SK-N-SH (cell line): ENCODE measurements at regions not wholly inside any gene's neighbourhood (a gene's known extent, or its start where the extent isn't known, plus 50 kb on each side); places are given as distances from the start of the nearest gene placed in this dataset.

Source experiments
- CTCF ChIA-PET: fragments of 300-600, 350-600 bp; formaldehyde crosslinking; extraction: SDS; loops from one replicate; lab custom pipeline; 2021; lab: Yijun Ruan, JAX
- POLR2A ChIA-PET: fragments of 350-600 bp; sonication (Branson Sonifier 250); formaldehyde crosslinking; extraction: SDS; loops from one replicate; lab custom pipeline; 2020; ENCODE audit warnings: antibody characterized with exemption, inconsistent platforms; lab: Yijun Ruan, JAX
- DNase-seq: peaks from one replicate; pipeline ENCODE4 v3.0.0; 2012
- H2AFZ ChIP-seq: fragments of 200-600 bp; sonication (generic); 2 replicates; pipeline ENCODE4 v1.8.1; 2016; ENCODE audit warnings: antibody characterized with exemption, mild to moderate bottlenecking, low read depth
- H3F3A ChIP-seq: fragments of 200-600 bp; sonication (generic); replicated peaks from 2 replicates; pipeline ENCODE3; 2016; ENCODE audit warnings: antibody characterized with exemption, mild to moderate bottlenecking; ENCODE audit not compliant: insufficient read depth
- H3K27ac ChIP-seq, 2 experiments: fragments of 200-500 bp in 1 of 2; fragments of 200-600 bp in 1 of 2; sonication (Bioruptor generic) in 1 of 2; sonication (generic), shearing (Covaris generic) in 1 of 2; 2 replicates each; pipeline versions ENCODE4 v1.5.1 to v1.6.1; 2014 to 2016; ENCODE audit warnings: low read depth in 2 of 2, inconsistent platforms in 1 of 2, low read length in 1 of 2, mild to moderate bottlenecking in 1 of 2, mixed read lengths in 1 of 2
- H3K27me3 ChIP-seq: fragments of 200-600 bp; sonication (generic), shearing (Covaris generic); 2 replicates; pipeline ENCODE4 v1.6.1; 2016; ENCODE audit warnings: mixed run types; ENCODE audit not compliant: insufficient read depth
- H3K36me3 ChIP-seq, 2 experiments: fragments of 200-500 bp in 1 of 2; fragments of 200-600 bp in 1 of 2; sonication (Bioruptor generic) in 1 of 2; sonication (generic) in 1 of 2; replicated peaks in 1 of 2; 2 replicates each; pipeline versions ENCODE3 to v1.5.1; 2014 to 2016; ENCODE audit warnings: low read length in 1 of 2, mild to moderate bottlenecking in 1 of 2; ENCODE audit not compliant: insufficient read depth in 2 of 2, control insufficient read depth in 1 of 2
- H3K4me1 ChIP-seq, 2 experiments: fragments of 200-500 bp in 1 of 2; fragments of 200-600 bp in 1 of 2; sonication (Bioruptor generic) in 1 of 2; sonication (generic), shearing (Covaris generic) in 1 of 2; 2 replicates each; pipeline versions ENCODE4 v1.5.1 to v1.6.1; 2014 to 2016; ENCODE audit warnings: low read depth in 1 of 2, low read length in 1 of 2, mixed run types in 1 of 2; ENCODE audit not compliant: insufficient read depth in 2 of 2, control insufficient read depth in 1 of 2
- H3K4me2 ChIP-seq: fragments of 200-600 bp; sonication (generic), shearing (Covaris generic); 2 replicates; pipeline ENCODE4 v1.6.1; 2017; ENCODE audit warnings: mixed run types
- H3K4me3 ChIP-seq, 2 experiments: fragments of 200-500 bp in 1 of 2; fragments of 200-600 bp in 1 of 2; sonication (Bioruptor generic) in 1 of 2; sonication (generic), shearing (Covaris generic) in 1 of 2; 2 replicates each; pipeline versions ENCODE4 v1.5.1 to v1.8.1; 2014 to 2016; ENCODE audit warnings: low read depth in 2 of 2, inconsistent platforms in 1 of 2, low read length in 1 of 2, mild to moderate bottlenecking in 1 of 2, mixed read lengths in 1 of 2, moderate library complexity in 1 of 2
- H3K79me2 ChIP-seq: fragments of 200-600 bp; sonication (generic); 2 replicates; pipeline ENCODE4 v1.8.1; 2017; ENCODE audit warnings: mild to moderate bottlenecking; ENCODE audit not compliant: insufficient read depth
- H3K9ac ChIP-seq: fragments of 200-600 bp; sonication (generic); 2 replicates; pipeline ENCODE4 v1.6.1; 2017; ENCODE audit warnings: mixed run types
- H3K9me2 ChIP-seq: fragments of 200-600 bp; sonication (generic); 2 replicates; pipeline ENCODE4 v1.6.1; 2017; ENCODE audit warnings: mixed run types
- H3K9me3 ChIP-seq: fragments of 200-600 bp; sonication (generic); 2 replicates; pipeline ENCODE4 v1.6.1; 2017; ENCODE audit warnings: mixed run types, mild to moderate bottlenecking, moderate library complexity
- H4K20me1 ChIP-seq: fragments of 200-600 bp; sonication (generic); 2 replicates; pipeline ENCODE4 v1.6.1; 2017; ENCODE audit warnings: mild to moderate bottlenecking, mixed run types; ENCODE audit not compliant: insufficient read depth
- ELF1 ChIP-seq: IDR thresholded peaks from 2 replicates; pipeline ENCODE4 v1.4.0; 2012
- EZH2phosphoT487 ChIP-seq: fragments of 200-600 bp; sonication (generic); IDR thresholded peaks from 2 replicates; pipeline ENCODE4 v1.6.1; 2017; ENCODE audit warnings: low read depth, mixed run types, mild to moderate bottlenecking, antibody characterized with exemption, moderate library complexity, borderline replicate concordance
- FOSL2 ChIP-seq: IDR thresholded peaks from 2 replicates; pipeline ENCODE4 v1.4.0; 2012; ENCODE audit warnings: low read depth, mild to moderate bottlenecking, moderate library complexity, borderline replicate concordance
- FOXJ3 ChIP-seq: sonication (generic); formaldehyde crosslinking; IDR thresholded peaks from 2 replicates; pipeline ENCODE4 v1.5.1; 2020; ENCODE audit warnings: mild to moderate bottlenecking, missing genetic modification reagents
- FOXM1 ChIP-seq: IDR thresholded peaks from 2 replicates; pipeline ENCODE4 v1.4.0; 2012; ENCODE audit warnings: low read depth, mild to moderate bottlenecking
- GATA2 ChIP-seq: sonication (generic); formaldehyde crosslinking; IDR thresholded peaks from 2 replicates; pipeline ENCODE4 v1.5.0; 2020; ENCODE audit warnings: mild to moderate bottlenecking, missing genetic modification reagents
- MEF2A ChIP-seq: IDR thresholded peaks from 2 replicates; pipeline ENCODE4 v1.4.0; 2012; ENCODE audit warnings: low read depth, borderline replicate concordance
- MXI1 ChIP-seq: IDR thresholded peaks from 2 replicates; pipeline ENCODE4 v1.6.1; 2012; ENCODE audit warnings: mild to moderate bottlenecking, low read depth, low read length, improper control_type of control experiment
- POLR2AphosphoS5 ChIP-seq: IDR thresholded peaks from 2 replicates; pipeline ENCODE4 v1.6.1; 2012; ENCODE audit warnings: low read depth, low read length
- RAD21 ChIP-seq: IDR thresholded peaks from 2 replicates; pipeline ENCODE4 v1.6.1; 2012; ENCODE audit warnings: mild to moderate bottlenecking, low read length
- RCOR1 ChIP-seq: fragments of 150-350 bp; IDR thresholded peaks from 2 replicates; pipeline ENCODE4 v1.6.1; 2017; ENCODE audit warnings: antibody characterized with exemption, low read length
- RFX5 ChIP-seq: IDR thresholded peaks from 2 replicates; pipeline ENCODE4 v1.6.1; 2012; ENCODE audit warnings: mild to moderate bottlenecking, improper control_type of control experiment, low read length
- TAF1 ChIP-seq: IDR thresholded peaks from 2 replicates; pipeline ENCODE4 v1.6.1; 2012; ENCODE audit warnings: low read depth, mild to moderate bottlenecking, low read length, moderate library complexity, borderline replicate concordance
- TEAD4 ChIP-seq: IDR thresholded peaks from 2 replicates; pipeline ENCODE4 v1.4.0; 2012; ENCODE audit warnings: mild to moderate bottlenecking, borderline replicate concordance; ENCODE audit not compliant: insufficient read depth
- YY1 ChIP-seq: IDR thresholded peaks from 2 replicates; pipeline ENCODE4 v1.4.0; 2012; ENCODE audit warnings: low read depth, mild to moderate bottlenecking
- WGBS: methylation state at CpG from one replicate; pipeline ENCODE4 v1.1.6; 2017; ENCODE audit warnings: low lambda C conversion rate; 5-methylcytosine and 5-hydroxymethylcytosine counted together
- TF ChIP-seq, protein P1 (sequence below): IDR thresholded peaks from 2 replicates; pipeline ENCODE4 v1.4.0; 2012; ENCODE audit warnings: low read depth, borderline replicate concordance
- TF ChIP-seq, protein P2 (sequence below): IDR thresholded peaks from 2 replicates; pipeline ENCODE4 v1.6.1; 2012; ENCODE audit warnings: mild to moderate bottlenecking, low read depth, low read length, moderate library complexity
- TF ChIP-seq, protein P3 (sequence below): fragments of 200-600 bp; sonication (generic); IDR thresholded peaks from 2 replicates; pipeline ENCODE4 v1.6.1; 2017; ENCODE audit warnings: antibody characterized with exemption, mild to moderate bottlenecking, moderate library complexity
- TF ChIP-seq, protein P4 (sequence below): IDR thresholded peaks from 2 replicates; pipeline ENCODE4; 2012

DNA sequence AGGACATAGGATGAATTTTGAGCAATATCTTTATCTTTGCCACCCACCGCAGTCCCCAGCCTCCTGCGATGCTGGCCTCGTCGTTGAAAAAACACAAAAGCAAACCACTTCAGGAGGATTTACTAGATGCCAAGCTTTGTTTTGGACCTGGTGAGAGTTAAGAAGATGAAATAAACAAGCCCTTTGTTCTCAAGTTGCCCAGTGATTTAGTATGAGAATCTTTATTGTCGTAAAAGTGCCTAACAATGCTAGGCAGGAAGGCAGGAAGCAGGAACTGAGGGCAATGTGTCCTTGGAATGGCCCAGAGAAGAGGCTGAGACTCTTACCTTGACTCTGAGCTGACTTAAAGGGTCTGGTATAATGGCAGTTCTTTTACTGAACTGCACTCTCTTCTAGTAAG is 116.0 kb downstream of the TRMT11 start (continued):
- TF ChIP-seq, protein P1, sequence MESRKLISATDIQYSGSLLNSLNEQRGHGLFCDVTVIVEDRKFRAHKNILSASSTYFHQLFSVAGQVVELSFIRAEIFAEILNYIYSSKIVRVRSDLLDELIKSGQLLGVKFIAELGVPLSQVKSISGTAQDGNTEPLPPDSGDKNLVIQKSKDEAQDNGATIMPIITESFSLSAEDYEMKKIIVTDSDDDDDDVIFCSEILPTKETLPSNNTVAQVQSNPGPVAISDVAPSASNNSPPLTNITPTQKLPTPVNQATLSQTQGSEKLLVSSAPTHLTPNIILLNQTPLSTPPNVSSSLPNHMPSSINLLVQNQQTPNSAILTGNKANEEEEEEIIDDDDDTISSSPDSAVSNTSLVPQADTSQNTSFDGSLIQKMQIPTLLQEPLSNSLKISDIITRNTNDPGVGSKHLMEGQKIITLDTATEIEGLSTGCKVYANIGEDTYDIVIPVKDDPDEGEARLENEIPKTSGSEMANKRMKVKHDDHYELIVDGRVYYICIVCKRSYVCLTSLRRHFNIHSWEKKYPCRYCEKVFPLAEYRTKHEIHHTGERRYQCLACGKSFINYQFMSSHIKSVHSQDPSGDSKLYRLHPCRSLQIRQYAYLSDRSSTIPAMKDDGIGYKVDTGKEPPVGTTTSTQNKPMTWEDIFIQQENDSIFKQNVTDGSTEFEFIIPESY: no peak
- no peak for TF ChIP-seq POLR2AphosphoS5
- TF ChIP-seq FOXM1: no peak
- no peak for TF ChIP-seq GATA2
- TF ChIP-seq, protein P2, sequence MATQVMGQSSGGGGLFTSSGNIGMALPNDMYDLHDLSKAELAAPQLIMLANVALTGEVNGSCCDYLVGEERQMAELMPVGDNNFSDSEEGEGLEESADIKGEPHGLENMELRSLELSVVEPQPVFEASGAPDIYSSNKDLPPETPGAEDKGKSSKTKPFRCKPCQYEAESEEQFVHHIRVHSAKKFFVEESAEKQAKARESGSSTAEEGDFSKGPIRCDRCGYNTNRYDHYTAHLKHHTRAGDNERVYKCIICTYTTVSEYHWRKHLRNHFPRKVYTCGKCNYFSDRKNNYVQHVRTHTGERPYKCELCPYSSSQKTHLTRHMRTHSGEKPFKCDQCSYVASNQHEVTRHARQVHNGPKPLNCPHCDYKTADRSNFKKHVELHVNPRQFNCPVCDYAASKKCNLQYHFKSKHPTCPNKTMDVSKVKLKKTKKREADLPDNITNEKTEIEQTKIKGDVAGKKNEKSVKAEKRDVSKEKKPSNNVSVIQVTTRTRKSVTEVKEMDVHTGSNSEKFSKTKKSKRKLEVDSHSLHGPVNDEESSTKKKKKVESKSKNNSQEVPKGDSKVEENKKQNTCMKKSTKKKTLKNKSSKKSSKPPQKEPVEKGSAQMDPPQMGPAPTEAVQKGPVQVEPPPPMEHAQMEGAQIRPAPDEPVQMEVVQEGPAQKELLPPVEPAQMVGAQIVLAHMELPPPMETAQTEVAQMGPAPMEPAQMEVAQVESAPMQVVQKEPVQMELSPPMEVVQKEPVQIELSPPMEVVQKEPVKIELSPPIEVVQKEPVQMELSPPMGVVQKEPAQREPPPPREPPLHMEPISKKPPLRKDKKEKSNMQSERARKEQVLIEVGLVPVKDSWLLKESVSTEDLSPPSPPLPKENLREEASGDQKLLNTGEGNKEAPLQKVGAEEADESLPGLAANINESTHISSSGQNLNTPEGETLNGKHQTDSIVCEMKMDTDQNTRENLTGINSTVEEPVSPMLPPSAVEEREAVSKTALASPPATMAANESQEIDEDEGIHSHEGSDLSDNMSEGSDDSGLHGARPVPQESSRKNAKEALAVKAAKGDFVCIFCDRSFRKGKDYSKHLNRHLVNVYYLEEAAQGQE: no peak
- TF ChIP-seq TEAD4: no peak
- TF ChIP-seq ELF1: no peak
- TF ChIP-seq RCOR1: no peak
- TF ChIP-seq EZH2phosphoT487: no peak
- no peak for TF ChIP-seq TAF1
- TF ChIP-seq, all 33 proteins: peak for 0

DNA sequence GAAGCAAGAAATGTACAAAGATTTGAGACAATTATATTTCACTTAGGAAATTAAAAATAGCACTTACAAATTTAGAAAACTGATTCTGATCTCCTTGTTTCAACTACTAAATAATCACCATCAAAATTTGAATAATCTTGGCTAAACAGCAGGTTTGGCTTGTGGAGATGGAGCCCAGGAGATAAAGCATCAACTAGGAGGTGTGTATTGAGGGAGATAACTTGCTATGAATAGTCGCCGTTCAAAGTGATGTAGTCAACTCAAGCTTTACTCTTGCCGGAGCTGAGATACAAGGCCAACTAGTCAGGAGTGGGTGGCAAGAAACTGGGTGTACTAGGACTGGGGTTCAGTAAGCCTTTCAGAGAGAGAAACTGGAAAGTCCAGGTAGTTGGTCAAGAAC is 117.7 kb downstream of the TRMT11 start:
- WGBS: 96% methylated on average over 3 of the region's 3 CpGs
- peaks cover 3% of the 10 kb centered on the region for H3F3A ChIP-seq
- H3K9ac ChIP-seq: no peak overlapping the region
- no peaks in the 10 kb centered on the region for H3K4me1 ChIP-seq
- no peak overlapping the region for H3K4me3 ChIP-seq
- H3K36me3 ChIP-seq: peaks cover 0 to 2% of the 10 kb centered on the region in 2 experiments
- ChIA-PET CTCF (interaction anchor here (1.3 kb wide), 1 partner anchor 12 kb away, joined by 4 read pairs; no protein-coding TSS in a partner anchor), POLR2A (no interaction called here)
- H4K20me1 ChIP-seq: no peaks in the 10 kb centered on the region
- no peak for DNase-seq
- no peaks in the 10 kb centered on the region for H3K79me2 ChIP-seq
- no peaks in the 10 kb centered on the region for H3K27me3 ChIP-seq
- H2AFZ ChIP-seq: no peak overlapping the region
- no peak overlapping the region for H3K4me2 ChIP-seq
- no peak overlapping the region for H3K27ac ChIP-seq
- H3K9me3 ChIP-seq: no peaks in the 10 kb centered on the region
- no peaks in the 10 kb centered on the region for H3K9me2 ChIP-seq
- no peak for TF ChIP-seq FOXM1
- TF ChIP-seq, protein P3, sequence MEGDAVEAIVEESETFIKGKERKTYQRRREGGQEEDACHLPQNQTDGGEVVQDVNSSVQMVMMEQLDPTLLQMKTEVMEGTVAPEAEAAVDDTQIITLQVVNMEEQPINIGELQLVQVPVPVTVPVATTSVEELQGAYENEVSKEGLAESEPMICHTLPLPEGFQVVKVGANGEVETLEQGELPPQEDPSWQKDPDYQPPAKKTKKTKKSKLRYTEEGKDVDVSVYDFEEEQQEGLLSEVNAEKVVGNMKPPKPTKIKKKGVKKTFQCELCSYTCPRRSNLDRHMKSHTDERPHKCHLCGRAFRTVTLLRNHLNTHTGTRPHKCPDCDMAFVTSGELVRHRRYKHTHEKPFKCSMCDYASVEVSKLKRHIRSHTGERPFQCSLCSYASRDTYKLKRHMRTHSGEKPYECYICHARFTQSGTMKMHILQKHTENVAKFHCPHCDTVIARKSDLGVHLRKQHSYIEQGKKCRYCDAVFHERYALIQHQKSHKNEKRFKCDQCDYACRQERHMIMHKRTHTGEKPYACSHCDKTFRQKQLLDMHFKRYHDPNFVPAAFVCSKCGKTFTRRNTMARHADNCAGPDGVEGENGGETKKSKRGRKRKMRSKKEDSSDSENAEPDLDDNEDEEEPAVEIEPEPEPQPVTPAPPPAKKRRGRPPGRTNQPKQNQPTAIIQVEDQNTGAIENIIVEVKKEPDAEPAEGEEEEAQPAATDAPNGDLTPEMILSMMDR: no peak
- no peak for TF ChIP-seq FOXJ3 (CRISPR knock-in tag)
- no peak for TF ChIP-seq RFX5
- TF ChIP-seq FOSL2: no peak
- no peak for TF ChIP-seq MXI1
- no peak for TF ChIP-seq TAF1
- no peak for TF ChIP-seq YY1
- TF ChIP-seq, protein P1: no peak
- no peak for TF ChIP-seq RAD21
- no peak for TF ChIP-seq MEF2A
- TF ChIP-seq, protein P4, sequence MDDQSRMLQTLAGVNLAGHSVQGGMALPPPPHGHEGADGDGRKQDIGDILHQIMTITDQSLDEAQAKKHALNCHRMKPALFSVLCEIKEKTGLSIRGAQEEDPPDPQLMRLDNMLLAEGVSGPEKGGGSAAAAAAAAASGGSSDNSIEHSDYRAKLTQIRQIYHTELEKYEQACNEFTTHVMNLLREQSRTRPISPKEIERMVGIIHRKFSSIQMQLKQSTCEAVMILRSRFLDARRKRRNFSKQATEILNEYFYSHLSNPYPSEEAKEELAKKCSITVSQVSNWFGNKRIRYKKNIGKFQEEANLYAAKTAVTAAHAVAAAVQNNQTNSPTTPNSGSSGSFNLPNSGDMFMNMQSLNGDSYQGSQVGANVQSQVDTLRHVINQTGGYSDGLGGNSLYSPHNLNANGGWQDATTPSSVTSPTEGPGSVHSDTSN: no peak
